ENCODE measurements at regions not wholly inside any gene's neighbourhood (a gene's known extent, or its start where the extent isn't known, plus 50 kb on each side); places are given as distances from the start of the nearest gene placed in this dataset.
A peak's percentile ranks its signal among the peaks of the same experiment; 100 is the strongest.

DNA sequence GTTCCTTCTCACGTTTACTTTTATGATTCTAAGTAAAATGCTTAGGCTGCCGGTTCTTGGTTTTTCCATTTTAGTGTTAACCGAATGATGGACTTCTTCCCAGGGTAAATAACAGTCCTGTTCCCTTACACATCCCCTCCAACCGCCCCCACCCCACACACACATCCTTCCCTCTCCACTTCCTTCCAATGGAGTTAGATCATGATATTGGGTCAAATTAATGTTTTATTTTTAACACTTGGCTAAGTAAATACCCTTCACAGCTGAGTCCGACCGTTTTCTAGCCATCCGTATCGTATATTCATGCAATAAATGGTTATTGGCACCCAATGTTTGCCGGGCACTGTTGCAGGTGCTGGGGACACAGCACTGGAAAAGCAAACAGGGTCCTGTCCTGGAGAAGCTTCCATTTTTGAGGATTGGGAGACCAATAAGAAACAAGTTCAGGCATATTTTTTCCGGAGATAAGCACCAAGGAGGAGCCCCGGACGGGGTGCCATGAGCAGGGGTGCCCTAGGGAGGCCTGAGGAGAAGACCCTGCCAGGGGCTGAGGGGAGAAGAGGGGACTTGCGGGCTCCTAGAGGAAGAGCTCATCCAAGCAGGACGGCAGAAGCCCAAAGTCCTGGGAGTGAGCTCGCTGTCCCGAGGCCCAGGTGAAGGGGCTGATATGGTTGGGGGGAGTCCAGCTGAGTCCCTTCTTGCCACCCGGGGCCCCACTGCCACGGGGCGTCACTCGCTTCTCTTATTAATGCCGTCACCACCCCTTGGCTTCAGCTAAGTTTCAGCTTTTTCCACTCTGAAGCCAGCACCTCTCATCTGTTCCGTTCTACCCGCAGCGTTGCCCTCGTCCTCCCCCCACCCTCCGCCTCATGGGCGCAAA, 126.0 kb upstream of the RET start:
- H3K4me3 Mint-ChIP-seq, result no peak overlapping the region
- ATAC-seq (replicated peaks), result no peak
- no peaks in the 10 kb centered on the region for H3K4me1 Mint-ChIP-seq (ENCODE audit: low read depth in 2 of 2)
- H3K36me3 Mint-ChIP-seq (ENCODE audit: insufficient read depth), result no peaks in the 10 kb centered on the region
- no peaks in the 10 kb centered on the region for H3K9me3 Mint-ChIP-seq
- no peak overlapping the region for H3K27ac Mint-ChIP-seq
- DNase-seq, result no peak
- H3K27me3 Mint-ChIP-seq, result peaks cover 7 to 52% of the 10 kb centered on the region in 2 donors

DNA sequence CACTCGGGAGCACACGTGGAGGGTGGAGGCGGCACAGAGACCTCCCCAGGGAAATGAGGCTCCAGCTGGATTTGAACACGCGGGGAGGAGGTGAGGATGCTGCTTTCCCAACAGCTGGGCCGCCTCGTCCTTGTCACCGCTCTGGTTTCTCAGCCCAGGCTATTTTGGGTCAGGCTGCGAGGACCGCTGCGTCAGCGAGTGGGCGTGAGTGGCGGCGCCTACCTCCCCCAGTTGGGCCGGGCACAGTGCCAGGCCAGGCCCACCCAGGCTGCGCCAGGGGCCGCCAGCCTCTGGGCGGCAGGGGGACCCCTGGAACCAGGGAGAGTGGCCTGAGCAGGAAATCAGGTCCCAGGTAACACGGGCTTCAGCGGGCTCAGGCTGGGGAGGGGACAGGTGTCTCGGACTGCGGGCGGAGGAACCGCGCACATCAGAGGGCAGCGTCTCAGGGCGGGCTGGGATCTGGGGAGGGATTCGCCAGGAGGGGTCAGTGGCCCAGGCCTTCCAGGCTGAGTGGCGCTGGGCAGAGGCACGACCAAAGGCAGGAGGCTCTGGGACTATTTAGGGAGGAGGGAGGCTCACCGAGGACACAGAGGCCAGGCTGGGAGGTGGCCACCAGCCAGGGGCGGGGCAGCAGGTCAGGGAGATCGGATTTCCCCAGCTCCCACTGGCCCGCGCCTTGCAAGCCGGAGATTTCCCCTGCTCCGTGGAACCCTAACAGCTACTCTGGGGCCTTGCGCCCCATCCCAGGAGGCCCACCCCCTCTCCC, 125.2 kb upstream of the RET start:
- no peak overlapping the region for H3K27ac Mint-ChIP-seq
- H3K9me3 Mint-ChIP-seq, result no peaks in the 10 kb centered on the region
- ATAC-seq (replicated peaks) (no peak), DNase-seq (no peak)
- no peaks in the 10 kb centered on the region for H3K36me3 Mint-ChIP-seq (ENCODE audit: insufficient read depth)
- no peaks in the 10 kb centered on the region for H3K4me1 Mint-ChIP-seq (ENCODE audit: low read depth in 2 of 2)
- peaks cover 0 to 44% of the 10 kb centered on the region in 2 donors for H3K27me3 Mint-ChIP-seq
- no peak overlapping the region for H3K4me3 Mint-ChIP-seq

DNA sequence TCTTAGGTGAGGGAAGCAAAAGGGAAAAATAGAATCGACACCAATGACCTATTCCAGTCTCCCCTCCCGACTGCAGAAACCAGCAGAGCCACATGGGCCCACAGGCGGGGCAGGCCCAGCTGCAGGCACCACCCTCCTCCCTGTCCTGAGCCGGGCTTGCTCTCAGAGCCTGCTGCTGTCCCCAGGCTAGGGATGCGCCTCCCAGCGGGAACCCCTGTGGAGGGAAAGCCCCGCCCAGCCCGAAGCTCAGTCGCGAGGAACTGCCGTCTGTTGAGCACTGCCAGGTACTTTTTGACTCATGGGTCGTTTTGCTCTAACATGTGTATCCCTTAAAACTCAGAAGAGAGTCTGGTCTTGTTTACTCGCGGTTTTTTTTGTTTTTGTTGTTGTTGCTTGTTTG, 124.5 kb upstream of the RET start:
- DNase-seq (no peak), ATAC-seq (replicated peaks) (no peak)
- peaks cover 0 to 38% of the 10 kb centered on the region in 2 donors for H3K27me3 Mint-ChIP-seq
- H3K36me3 Mint-ChIP-seq (ENCODE audit: insufficient read depth), result no peaks in the 10 kb centered on the region
- no peaks in the 10 kb centered on the region for H3K9me3 Mint-ChIP-seq
- H3K27ac Mint-ChIP-seq, result no peak overlapping the region
- H3K4me3 Mint-ChIP-seq, result no peak overlapping the region
- no peaks in the 10 kb centered on the region for H3K4me1 Mint-ChIP-seq (ENCODE audit: low read depth in 2 of 2)

DNA sequence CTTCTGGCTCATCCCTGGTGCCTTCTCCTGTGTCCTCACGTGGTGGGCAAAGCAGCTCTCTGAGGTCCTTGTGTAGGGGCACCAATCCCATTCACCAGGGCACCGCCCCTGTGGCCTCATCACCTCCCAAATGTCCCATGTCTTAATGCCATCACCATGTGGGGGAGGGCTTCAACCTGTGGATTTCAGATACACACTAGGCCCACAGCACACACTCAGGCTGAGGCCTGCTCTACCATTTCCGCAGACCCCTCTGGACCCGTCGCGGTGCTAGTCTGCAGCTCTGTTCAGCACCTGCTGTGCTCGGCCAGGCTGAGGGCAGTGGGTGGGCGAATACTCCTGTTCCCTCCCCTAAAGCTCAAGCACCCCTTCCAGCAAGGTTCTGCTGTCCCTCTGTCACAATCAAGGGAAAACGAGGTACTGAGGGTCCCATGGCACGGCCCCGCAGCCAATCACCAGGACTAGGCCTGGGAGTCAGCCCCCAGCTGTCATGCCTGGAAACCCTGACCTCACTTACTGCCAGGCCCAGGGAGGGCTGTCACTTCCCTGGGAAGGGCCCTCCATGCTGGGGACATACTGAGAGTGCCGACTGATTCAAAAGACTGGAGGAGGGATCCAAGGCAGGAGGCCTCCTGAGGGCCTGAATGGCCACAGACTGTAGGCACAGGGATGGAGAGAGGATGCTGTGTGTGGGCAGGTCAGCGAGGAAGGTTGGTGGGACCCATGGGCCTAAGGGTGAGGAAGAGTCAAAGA, 123.8 kb upstream of the RET start:
- Mint-ChIP-seq H3K27ac (no peak overlapping the region), H3K4me3 (no peak overlapping the region)
- no peak for ATAC-seq (replicated peaks)

DNA sequence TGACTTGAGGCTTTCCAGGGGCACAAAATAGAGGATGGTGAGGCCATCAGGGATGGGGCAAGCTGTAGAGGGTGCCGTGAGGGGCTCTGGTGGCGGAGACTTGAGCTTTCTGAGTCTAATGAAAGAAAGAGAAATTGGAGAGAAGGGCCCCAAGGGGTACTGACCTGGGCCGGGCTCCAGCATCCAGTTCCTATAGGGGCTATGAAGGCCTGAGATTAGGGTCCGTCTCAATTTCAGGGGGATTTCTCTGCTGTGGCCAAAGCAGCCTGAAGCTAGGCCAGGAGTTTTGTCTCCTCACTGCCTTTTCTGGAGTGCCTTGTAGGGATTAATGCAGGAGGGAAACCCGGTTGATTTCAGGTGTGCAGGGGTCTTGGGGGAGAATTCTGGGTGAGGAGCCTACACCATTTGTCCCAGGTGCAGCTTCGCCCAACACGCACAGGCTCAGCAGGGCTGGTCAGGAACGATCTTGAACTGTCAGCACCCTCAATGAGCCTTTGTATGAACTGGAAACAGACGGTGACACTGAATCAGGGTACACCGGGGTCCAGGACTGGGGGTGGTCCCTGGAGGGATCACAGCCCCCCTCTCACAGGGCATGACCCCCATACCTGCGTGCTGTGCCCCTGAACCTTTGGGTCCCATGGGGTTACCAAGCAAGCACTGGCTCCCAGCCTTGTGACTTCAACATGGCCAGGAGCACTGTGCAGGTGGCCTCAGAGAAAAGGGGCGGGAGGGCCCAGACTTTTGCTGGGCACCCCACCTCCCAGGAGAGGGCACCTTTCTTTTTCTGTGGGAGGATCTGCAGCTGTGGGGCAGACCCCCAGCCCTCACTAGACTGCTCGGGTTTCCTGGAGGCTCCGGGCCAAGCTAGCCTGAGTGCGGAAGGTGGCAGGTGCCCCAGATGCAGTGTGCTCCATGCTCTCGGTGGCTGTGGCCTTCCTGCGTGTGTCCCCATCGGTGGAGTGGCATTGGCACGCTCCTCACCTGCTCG, 122.9 kb upstream of the RET start:
- DNase-seq (no peak), ATAC-seq (replicated peaks) (no peak)
- Mint-ChIP-seq H3K9me3 (no peaks in the 10 kb centered on the region), H3K4me3 (no peak overlapping the region), H3K4me1 (ENCODE audit: low read depth in 2 of 2) (no peaks in the 10 kb centered on the region), H3K27me3 (peaks cover 0 to 38% of the 10 kb centered on the region in 2 donors), H3K36me3 (ENCODE audit: insufficient read depth) (no peaks in the 10 kb centered on the region), H3K27ac (no peak overlapping the region)

More for the DNA sequence above, 123.8 kb upstream of the RET start:
- DNase-seq, result no peak
- Mint-ChIP-seq H3K4me1 (ENCODE audit: low read depth in 2 of 2) (no peaks in the 10 kb centered on the region), H3K27me3 (peaks cover 0 to 38% of the 10 kb centered on the region in 2 donors), H3K9me3 (no peaks in the 10 kb centered on the region), H3K36me3 (ENCODE audit: insufficient read depth) (no peaks in the 10 kb centered on the region)

DNA sequence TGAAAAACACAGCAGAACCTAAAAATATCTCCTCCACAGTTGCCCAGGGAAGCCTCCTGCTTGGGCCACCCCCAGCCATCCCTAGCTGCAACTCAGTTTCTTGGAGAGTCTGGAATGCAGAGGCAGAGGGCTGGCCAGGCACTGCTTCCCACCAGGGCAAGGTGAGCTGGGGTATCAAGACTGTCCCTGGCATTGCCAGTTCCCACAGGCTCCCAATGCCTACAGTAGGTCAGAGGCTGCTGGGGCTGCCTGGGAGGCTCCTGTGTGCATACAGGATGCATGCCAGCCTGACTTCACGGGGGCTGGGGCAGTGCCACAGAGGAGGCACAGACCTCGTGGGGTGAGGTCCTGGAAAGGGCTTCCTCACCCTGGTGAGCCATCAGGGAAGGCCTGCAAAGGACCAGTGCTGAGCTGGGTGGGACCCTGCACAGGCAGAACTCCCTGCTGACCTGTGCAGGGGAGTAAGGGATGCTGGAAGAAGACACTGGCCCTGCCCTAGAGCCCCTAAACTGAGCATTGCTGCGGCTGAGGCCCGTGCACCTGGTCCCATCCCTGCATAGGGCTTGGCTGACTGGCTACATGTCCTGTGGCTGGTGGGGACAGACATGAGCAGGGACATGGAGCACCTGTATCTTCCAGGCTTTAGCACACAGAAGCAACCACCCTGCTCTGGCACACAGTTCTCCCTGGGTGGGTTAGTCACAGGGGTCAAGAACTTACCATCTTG, 121.9 kb upstream of the RET start:
- Mint-ChIP-seq H3K27ac (no peak overlapping the region), H3K9me3 (no peaks in the 10 kb centered on the region), H3K27me3 (peaks cover 0 to 38% of the 10 kb centered on the region in 2 donors), H3K36me3 (ENCODE audit: insufficient read depth) (no peaks in the 10 kb centered on the region), H3K4me1 (ENCODE audit: low read depth in 2 of 2) (no peaks in the 10 kb centered on the region), H3K4me3 (no peak overlapping the region)
- no peak for DNase-seq
- no peak for ATAC-seq (replicated peaks)

DNA sequence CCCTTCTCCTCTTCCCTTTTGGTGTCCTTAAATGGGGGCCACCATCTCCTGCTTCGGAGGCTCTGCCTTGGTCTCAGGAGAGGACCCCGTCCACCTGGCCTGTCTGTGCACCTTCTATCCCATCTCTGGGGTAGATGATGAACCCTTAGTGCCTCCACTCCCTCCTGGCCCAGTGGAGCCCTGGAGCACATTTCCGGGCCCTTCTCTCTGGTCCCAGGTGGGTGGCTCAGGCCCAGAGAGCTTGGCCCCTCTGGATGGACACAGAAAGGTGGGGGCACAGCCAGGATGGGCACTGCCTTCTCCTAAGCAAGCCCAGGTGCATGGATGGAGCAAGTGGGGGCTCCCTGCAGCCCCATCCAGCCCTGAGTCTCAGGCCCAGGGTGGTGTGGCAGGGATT, 121.4 kb upstream of the RET start:
- no peak overlapping the region for H3K4me3 Mint-ChIP-seq

DNA sequence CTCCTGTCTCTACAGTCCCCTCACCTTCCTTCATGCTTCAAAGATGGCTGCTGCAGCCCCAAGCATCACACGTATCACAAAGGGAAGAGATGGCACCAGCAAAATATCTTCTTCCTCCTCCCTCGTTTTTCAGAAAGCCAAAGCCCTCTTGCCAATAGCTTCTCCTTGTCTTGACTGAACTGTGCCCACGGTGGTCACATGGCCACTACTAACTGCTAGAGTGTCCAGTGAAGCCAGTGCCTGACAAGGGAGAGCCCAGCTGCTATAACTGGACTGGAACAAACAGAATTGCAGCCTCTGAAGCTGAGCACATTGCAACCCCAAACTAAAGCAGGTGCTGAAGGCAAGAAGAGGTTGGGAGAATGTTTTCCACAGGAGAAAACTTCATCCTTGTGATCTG, 120.8 kb upstream of the RET start:
- peaks cover 0 to 30% of the 10 kb centered on the region in 2 donors for H3K27me3 Mint-ChIP-seq
- ATAC-seq (replicated peaks) (no peak), DNase-seq (no peak)
- H3K27ac Mint-ChIP-seq, result no peak overlapping the region
- no peaks in the 10 kb centered on the region for H3K9me3 Mint-ChIP-seq
- no peaks in the 10 kb centered on the region for H3K4me1 Mint-ChIP-seq (ENCODE audit: low read depth in 2 of 2)
- H3K36me3 Mint-ChIP-seq (ENCODE audit: insufficient read depth), result peaks cover under 1% of the 10 kb centered on the region
- no peak overlapping the region for H3K4me3 Mint-ChIP-seq

More for the DNA sequence above, 121.4 kb upstream of the RET start:
- H3K4me1 Mint-ChIP-seq (ENCODE audit: low read depth in 2 of 2), result no peaks in the 10 kb centered on the region
- ATAC-seq (replicated peaks), result no peak
- peaks cover 0 to 35% of the 10 kb centered on the region in 2 donors for H3K27me3 Mint-ChIP-seq
- H3K27ac Mint-ChIP-seq, result no peak overlapping the region
- DNase-seq, result no peak
- H3K36me3 Mint-ChIP-seq (ENCODE audit: insufficient read depth), result no peaks in the 10 kb centered on the region
- H3K9me3 Mint-ChIP-seq, result no peaks in the 10 kb centered on the region

DNA sequence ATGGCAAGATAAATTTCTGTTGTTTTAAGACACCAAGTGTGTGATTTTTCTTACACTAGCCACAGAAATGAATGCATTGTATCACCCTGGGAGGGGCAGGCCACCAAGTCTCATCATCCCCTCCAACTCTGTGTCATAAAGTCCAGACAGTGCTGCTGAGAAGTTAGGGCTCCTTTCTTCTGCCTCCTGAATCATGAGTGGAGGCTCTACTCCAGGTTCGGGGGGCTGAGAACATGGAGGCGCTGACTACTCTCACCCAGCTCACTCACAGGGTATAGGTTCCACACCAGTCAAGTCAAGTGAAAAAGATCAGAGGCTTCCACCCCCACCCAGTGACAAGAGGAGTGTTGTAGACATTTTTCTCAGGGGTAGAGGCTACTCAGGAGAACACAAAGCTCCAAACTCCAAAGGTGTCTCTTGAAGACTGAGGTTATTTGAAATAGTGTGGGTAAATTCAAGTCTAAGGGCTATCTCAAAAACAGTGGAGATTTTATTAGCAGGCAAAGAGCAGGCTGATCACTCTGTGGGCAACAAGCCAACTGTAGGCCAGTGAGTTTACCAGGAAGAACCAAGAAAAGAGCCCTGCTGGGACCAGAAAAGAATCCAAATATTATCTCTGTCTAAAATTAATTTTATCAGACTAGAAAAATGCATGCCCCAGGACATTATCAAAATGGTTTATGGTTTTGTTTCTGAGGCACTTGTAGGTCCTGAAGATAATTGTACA, 118.6 kb upstream of the RET start:
- ATAC-seq (replicated peaks) (no peak), DNase-seq (no peak)
- H3K27ac Mint-ChIP-seq, result no peak overlapping the region
- H3K36me3 Mint-ChIP-seq (ENCODE audit: insufficient read depth), result peaks cover 3% of the 10 kb centered on the region
- H3K4me1 Mint-ChIP-seq (ENCODE audit: low read depth in 2 of 2), result no peaks in the 10 kb centered on the region
- H3K4me3 Mint-ChIP-seq, result no peak overlapping the region
- H3K9me3 Mint-ChIP-seq, result no peaks in the 10 kb centered on the region
- H3K27me3 Mint-ChIP-seq, result peaks cover 0 to 16% of the 10 kb centered on the region in 2 donors

DNA sequence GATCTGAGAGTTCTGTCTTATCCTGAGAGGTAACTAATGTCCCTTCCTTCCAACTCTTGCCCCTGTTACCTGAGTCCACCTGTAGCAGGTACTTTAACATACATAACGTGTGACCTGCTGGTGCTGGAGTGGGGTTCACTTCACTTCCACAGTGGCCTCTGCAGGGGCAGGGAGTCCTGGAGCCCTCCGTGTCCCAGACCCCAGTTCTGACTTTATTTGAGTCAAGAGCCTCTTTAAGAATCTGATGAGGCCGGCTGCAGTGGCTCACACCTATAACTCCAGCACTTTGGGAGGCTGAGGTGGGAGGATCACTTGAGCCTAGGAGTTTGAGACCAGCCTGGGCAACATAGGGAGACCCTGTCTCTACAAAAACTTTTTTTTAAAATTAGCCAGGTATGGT, 117.0 kb upstream of the RET start:
- H3K4me3 Mint-ChIP-seq, result no peak overlapping the region
- H3K36me3 Mint-ChIP-seq (ENCODE audit: insufficient read depth), result peaks cover 3% of the 10 kb centered on the region
- H3K27me3 Mint-ChIP-seq, result peaks cover 0 to 9% of the 10 kb centered on the region in 2 donors
- no peak for ATAC-seq (replicated peaks)
- no peak for DNase-seq
- no peaks in the 10 kb centered on the region for H3K9me3 Mint-ChIP-seq
- no peak overlapping the region for H3K27ac Mint-ChIP-seq
- H3K4me1 Mint-ChIP-seq (ENCODE audit: low read depth in 2 of 2), result no peaks in the 10 kb centered on the region

DNA sequence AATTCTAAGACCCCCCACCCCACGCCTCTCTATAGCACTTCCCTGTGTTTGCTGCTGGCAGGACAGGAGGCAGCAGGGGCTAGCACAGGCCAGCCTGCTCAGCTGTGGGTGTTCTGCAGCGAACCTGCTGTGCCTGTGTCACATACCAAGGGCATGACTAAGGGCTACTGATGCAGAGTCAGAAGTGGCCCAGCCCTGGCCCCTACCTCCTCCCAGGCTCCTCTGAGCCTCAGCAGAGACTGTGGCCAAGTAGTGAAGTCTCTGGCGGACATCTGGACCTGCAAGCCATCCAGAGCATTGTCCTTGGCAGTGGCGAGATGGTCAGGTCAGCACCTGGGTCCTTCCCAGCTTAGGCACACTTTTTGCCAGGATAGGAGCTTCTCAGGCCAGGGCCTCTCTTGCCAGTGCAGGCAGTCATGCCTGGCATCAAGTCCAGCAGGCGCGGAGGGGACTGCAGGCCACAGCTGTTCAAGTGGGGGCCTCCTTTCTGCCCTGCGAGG, 116.3 kb upstream of the RET start:
- ATAC-seq (replicated peaks) (no peak), DNase-seq (no peak)
- Mint-ChIP-seq H3K27me3 (peaks cover 0 to 9% of the 10 kb centered on the region in 2 donors), H3K4me1 (ENCODE audit: low read depth in 2 of 2) (no peaks in the 10 kb centered on the region), H3K36me3 (ENCODE audit: insufficient read depth) (peaks cover 3% of the 10 kb centered on the region), H3K4me3 (no peak overlapping the region), H3K27ac (peak overlapping the region in 1 of 2 donors; percentile 39), H3K9me3 (no peaks in the 10 kb centered on the region)

Measured in effector memory CD8-positive, alpha-beta T cell (primary cell).